ENCODE measurements at regions not wholly inside any gene's neighbourhood (a gene's known extent, or its start where the extent isn't known, plus 50 kb on each side); places are given as distances from the start of the nearest gene placed in this dataset.

DNA sequence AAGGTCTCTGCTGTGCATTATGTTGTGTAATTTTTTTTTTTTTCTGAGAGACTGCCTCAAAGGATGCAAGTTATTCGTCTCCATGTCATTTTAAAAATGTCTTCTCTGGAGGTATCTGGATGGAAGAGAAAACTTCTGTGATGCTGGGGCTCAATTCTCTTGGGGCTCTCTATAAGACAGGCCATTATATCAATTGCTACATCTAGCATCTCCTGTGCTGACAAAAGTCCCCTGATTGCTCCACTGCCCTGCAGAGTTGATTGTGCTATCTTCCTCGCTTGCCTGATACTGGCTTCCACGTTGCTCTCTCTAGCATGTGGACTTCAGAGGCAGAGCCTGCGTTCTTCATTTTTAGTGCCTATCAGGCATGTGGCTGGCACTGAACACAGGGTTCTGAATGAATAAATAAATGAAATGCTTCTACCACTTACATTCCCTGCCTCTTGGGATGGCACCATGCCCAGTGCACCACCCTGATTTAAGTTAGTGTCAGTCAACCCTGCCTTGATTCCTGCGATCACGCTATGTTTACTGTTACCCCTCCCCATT is 1035.5 kb upstream of the EEF2KMT start:
- TF ChIP-seq, protein P1, sequence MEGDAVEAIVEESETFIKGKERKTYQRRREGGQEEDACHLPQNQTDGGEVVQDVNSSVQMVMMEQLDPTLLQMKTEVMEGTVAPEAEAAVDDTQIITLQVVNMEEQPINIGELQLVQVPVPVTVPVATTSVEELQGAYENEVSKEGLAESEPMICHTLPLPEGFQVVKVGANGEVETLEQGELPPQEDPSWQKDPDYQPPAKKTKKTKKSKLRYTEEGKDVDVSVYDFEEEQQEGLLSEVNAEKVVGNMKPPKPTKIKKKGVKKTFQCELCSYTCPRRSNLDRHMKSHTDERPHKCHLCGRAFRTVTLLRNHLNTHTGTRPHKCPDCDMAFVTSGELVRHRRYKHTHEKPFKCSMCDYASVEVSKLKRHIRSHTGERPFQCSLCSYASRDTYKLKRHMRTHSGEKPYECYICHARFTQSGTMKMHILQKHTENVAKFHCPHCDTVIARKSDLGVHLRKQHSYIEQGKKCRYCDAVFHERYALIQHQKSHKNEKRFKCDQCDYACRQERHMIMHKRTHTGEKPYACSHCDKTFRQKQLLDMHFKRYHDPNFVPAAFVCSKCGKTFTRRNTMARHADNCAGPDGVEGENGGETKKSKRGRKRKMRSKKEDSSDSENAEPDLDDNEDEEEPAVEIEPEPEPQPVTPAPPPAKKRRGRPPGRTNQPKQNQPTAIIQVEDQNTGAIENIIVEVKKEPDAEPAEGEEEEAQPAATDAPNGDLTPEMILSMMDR (IDR thresholded peaks at IDR 0.05) = no peak
- TF ChIP-seq POLR2AphosphoS5 (IDR thresholded peaks at IDR 0.05) (no peak), POLR2A (IDR thresholded peaks at IDR 0.05) (no peak)
- no peaks in the 10 kb centered on the region for H3K4me1 ChIP-seq (replicated peaks)
- no peak for DNase-seq (ENCODE audit: low spot score)
- no peaks in the 10 kb centered on the region for H3K36me3 ChIP-seq
- no peak overlapping the region for H3K27ac ChIP-seq
- no peaks in the 10 kb centered on the region for H3K9me3 ChIP-seq
- intact Hi-C loops (cut with DNase I) = no loop called here
- no peaks in the 10 kb centered on the region for H3K27me3 ChIP-seq (replicated peaks; ENCODE audit: insufficient read depth)
- 63% methylated on average over 6 of the region's 6 CpGs for WGBS
- no peak overlapping the region for H3K4me3 ChIP-seq

DNA sequence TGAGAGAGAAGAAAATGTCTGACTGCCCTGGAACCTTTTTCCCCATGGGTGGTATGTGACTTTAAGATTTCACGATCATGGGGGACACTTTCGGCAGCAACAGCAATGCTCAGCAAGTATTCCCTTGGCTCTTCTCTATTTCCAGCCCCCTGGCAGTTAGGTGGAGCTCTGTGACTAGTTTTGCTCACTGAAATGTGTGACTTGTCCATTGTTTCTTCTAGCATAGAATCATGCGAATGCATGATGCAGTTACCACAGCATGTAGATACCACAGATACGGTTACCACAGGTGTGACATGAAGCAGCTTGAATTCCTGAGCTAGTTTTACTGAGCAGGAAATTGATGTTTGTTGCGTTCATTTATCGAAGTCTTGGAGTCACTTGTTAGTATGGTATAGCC is 1034.5 kb upstream of the EEF2KMT start:
- no peak for DNase-seq (ENCODE audit: low spot score)
- H3K27me3 ChIP-seq (replicated peaks; ENCODE audit: insufficient read depth) = no peaks in the 10 kb centered on the region
- H3K4me1 ChIP-seq (replicated peaks) = no peaks in the 10 kb centered on the region
- H3K4me3 ChIP-seq = no peak overlapping the region
- H3K9me3 ChIP-seq = no peaks in the 10 kb centered on the region
- TF ChIP-seq, protein P1 (IDR thresholded peaks at IDR 0.05) = no peak
- TF ChIP-seq POLR2AphosphoS5 (IDR thresholded peaks at IDR 0.05) (no peak), POLR2A (IDR thresholded peaks at IDR 0.05) (no peak)
- 60% methylated on average over 6 of the region's 6 CpGs for WGBS
- no peak overlapping the region for H3K27ac ChIP-seq
- no peaks in the 10 kb centered on the region for H3K36me3 ChIP-seq
- intact Hi-C loops (cut with DNase I) = no loop called here

DNA sequence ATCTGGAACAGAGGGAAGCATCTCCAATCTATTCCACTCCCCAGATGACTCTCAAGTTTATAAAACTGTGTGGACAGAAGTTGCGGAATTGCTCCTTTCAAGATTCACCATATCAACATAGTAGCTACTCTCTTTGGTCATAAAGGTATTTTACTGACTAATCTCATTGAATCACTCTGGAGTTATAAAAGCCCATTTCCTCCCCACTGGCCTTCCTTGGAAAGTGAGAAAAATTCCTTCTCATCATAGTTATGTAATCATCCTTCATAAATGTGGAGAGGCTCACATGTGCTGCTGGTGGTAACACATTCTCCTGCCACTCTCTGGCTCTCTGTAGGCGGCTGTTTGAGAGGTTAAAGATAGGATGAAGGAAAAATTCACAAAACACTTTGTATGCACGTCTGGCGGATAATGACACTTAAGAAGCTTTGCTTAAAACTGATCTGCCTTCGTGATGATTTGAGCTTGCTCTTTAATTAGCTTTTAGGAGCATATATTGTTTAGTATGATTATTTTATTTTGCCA is 1034.0 kb upstream of the EEF2KMT start:
- DNase-seq (ENCODE audit: low spot score) = no peak
- WGBS = 70% methylated on average over 5 of the region's 5 CpGs
- intact Hi-C loops (cut with DNase I) = no loop called here

DNA sequence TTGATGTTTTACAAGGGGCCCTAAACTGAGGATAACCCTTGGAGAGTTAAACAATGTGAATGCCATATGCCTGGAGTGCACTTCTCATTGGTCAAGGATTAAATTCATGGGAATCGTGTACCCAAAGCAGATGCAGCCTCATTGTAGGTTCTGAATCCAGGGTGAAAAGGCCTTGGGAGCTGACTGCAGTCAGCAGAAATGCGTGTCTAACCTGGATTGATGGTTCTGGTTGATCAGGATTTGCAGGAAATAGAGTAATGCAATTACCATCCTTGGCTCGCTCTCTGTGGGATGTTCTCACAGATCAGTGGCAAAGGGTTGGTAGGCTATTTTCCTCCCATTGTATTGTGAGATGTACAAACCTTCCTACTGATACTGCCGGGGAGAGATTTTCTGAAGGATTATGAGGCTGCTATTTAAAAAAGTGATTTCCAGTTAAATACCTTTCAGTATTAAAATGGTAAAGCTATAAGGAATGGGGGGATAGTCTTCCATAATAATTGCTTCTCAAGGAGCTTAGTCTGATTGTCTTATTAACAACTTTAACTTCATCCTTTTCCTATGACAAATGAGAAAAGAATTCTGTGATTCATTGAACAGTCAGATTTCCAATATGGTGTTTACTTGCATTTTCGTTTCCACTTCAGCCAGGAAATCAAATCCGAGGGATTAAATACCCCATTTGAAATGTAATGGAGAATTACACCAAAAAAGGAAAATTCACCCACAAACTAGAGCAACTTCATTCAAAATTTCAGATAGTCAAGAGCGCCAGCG is 1028.1 kb upstream of the EEF2KMT start:
- Histone ChIP-seq H3K36me3 (no peaks in the 10 kb centered on the region), H3K4me3 (no peak overlapping the region), H3K9me3 (no peaks in the 10 kb centered on the region), H3K27me3 (replicated peaks; ENCODE audit: insufficient read depth) (no peaks in the 10 kb centered on the region), H3K4me1 (replicated peaks) (no peaks in the 10 kb centered on the region), H3K27ac (no peak overlapping the region)
- intact Hi-C loops (cut with DNase I) = loop anchor here (10.0 kb wide), 1 partner anchor 1399 kb away; no protein-coding TSS in a partner anchor
- no peak for DNase-seq (ENCODE audit: low spot score)
- TF ChIP-seq, protein P1 (IDR thresholded peaks at IDR 0.05) = no peak
- TF ChIP-seq POLR2A (IDR thresholded peaks at IDR 0.05) (no peak), POLR2AphosphoS5 (IDR thresholded peaks at IDR 0.05) (no peak)
- 61% methylated on average over 8 of the region's 8 CpGs for WGBS

More for the DNA sequence above, 1034.0 kb upstream of the EEF2KMT start:
- no peaks in the 10 kb centered on the region for H3K27me3 ChIP-seq (replicated peaks; ENCODE audit: insufficient read depth)
- no peaks in the 10 kb centered on the region for H3K4me1 ChIP-seq (replicated peaks)
- H3K4me3 ChIP-seq = no peak overlapping the region
- TF ChIP-seq POLR2A (IDR thresholded peaks at IDR 0.05) (no peak), POLR2AphosphoS5 (IDR thresholded peaks at IDR 0.05) (no peak)
- TF ChIP-seq, protein P1 (IDR thresholded peaks at IDR 0.05) = no peak
- H3K9me3 ChIP-seq = no peaks in the 10 kb centered on the region
- no peak overlapping the region for H3K27ac ChIP-seq
- no peaks in the 10 kb centered on the region for H3K36me3 ChIP-seq
